Neural cell (in vitro differentiated cells): ENCODE measurements at regions not wholly inside any gene's neighbourhood (a gene's known extent, or its start where the extent isn't known, plus 50 kb on each side); places are given as distances from the start of the nearest gene placed in this dataset.

Source experiments
- H2AFZ ChIP-seq: fragments of 200-600, 300-800 bp; sonication (generic), shearing (Covaris generic); 2 replicates; pipeline ENCODE4 v1.6.0; 2014; ENCODE audit warnings: low read depth, mild to moderate bottlenecking, antibody characterized with exemption, low read length, moderate library complexity
- H3F3A ChIP-seq: fragments of 200-600 bp; shearing (Covaris generic); 2 replicates; pipeline ENCODE4 v1.6.1; 2016; ENCODE audit warnings: mild to moderate bottlenecking, moderate library complexity, mixed read lengths, antibody characterized with exemption, low read length; ENCODE audit not compliant: insufficient read depth, poor library complexity, severe bottlenecking
- H3K27ac ChIP-seq: fragments of 200-600, 300-800 bp; sonication (generic), shearing (Covaris generic); 2 replicates; pipeline ENCODE4 v1.5.1; 2014; ENCODE audit warnings: mild to moderate bottlenecking, low read length, moderate library complexity
- H3K27me3 ChIP-seq: fragments of 300-800, 200-600 bp; sonication (generic), shearing (Covaris generic); 2 replicates; pipeline ENCODE4 v1.6.0; 2014; ENCODE audit warnings: mild to moderate bottlenecking, low read depth, low read length, moderate library complexity; ENCODE audit not compliant: insufficient read depth
- H3K36me3 ChIP-seq: fragments of 300-800, 200-600 bp; sonication (generic), shearing (Covaris generic); 2 replicates; pipeline ENCODE4 v1.5.1; 2014; ENCODE audit warnings: mild to moderate bottlenecking, antibody characterized with exemption, low read length, moderate library complexity; ENCODE audit not compliant: insufficient read depth
- H3K4me2 ChIP-seq: fragments of 300-800, 200-600 bp; sonication (generic), shearing (Covaris generic); 2 replicates; pipeline ENCODE4 v1.6.0; 2014; ENCODE audit warnings: mild to moderate bottlenecking, low read length
- H3K4me3 ChIP-seq: fragments of 300-800, 200-600 bp; sonication (generic), shearing (Covaris generic); 2 replicates; pipeline ENCODE4 v1.5.1; 2014; ENCODE audit warnings: mild to moderate bottlenecking, low read length, moderate library complexity
- H3K79me2 ChIP-seq: fragments of 200-600 bp; shearing (Covaris generic); replicated peaks from 2 replicates; pipeline ENCODE4 v1.6.0; 2014; ENCODE audit warnings: mild to moderate bottlenecking, low read length, moderate library complexity; ENCODE audit not compliant: insufficient read depth
- H3K9ac ChIP-seq: fragments of 300-800, 200-600 bp; sonication (generic), shearing (Covaris generic); 2 replicates; pipeline ENCODE4 v1.6.1; 2016; ENCODE audit warnings: mild to moderate bottlenecking, low read length, mixed read lengths
- H3K9me2 ChIP-seq: fragments of 200-600 bp; shearing (Covaris generic); 2 replicates; pipeline ENCODE4 v1.6.1; 2016; ENCODE audit warnings: mild to moderate bottlenecking, low read length, mixed read lengths; ENCODE audit not compliant: insufficient read depth
- H3K9me3 ChIP-seq: fragments of 200-600, 300-800 bp; sonication (generic), shearing (Covaris generic); 2 replicates; pipeline ENCODE4 v1.6.1; 2016; ENCODE audit warnings: mild to moderate bottlenecking, mixed run types, low read length, moderate library complexity, mixed read lengths
- H4K20me1 ChIP-seq: fragments of 200-600 bp; shearing (Covaris generic); 2 replicates; pipeline ENCODE4 v1.6.1; 2016; ENCODE audit warnings: mild to moderate bottlenecking, mixed run types; ENCODE audit not compliant: insufficient read depth
- EP300 ChIP-seq: fragments of 450-650 bp; conservative IDR thresholded peaks from 2 replicates; pipeline ENCODE4 v1.6.1; 2014; ENCODE audit warnings: antibody characterized with exemption, mild to moderate bottlenecking, moderate library complexity; ENCODE audit not compliant: poor library complexity, severe bottlenecking
- EZH2 ChIP-seq: fragments of 200-600, 300-800 bp; shearing (Covaris generic), sonication (generic); IDR thresholded peaks from 2 replicates; pipeline ENCODE4 v1.6.1; 2014; ENCODE audit warnings: antibody characterized with exemption, low read length, borderline replicate concordance, mild to moderate bottlenecking; ENCODE audit not compliant: insufficient read depth, poor library complexity, severe bottlenecking
- MXI1 ChIP-seq: fragments of 450-650 bp; conservative IDR thresholded peaks from 2 replicates; pipeline ENCODE4 v1.6.1; 2014; ENCODE audit warnings: antibody characterized with exemption, mild to moderate bottlenecking; ENCODE audit not compliant: poor library complexity, severe bottlenecking
- POLR2AphosphoS5 ChIP-seq: IDR thresholded peaks from 2 replicates; pipeline ENCODE4 v1.6.1; 2012
- RAD21 ChIP-seq: fragments of 450-650 bp; conservative IDR thresholded peaks from 2 replicates; pipeline ENCODE4 v1.6.1; 2014; ENCODE audit warnings: antibody characterized with exemption, mild to moderate bottlenecking, moderate library complexity
- SMC3 ChIP-seq: fragments of 450-650 bp; conservative IDR thresholded peaks from 2 replicates; pipeline ENCODE4 v1.6.1; 2014; ENCODE audit warnings: antibody characterized with exemption, mild to moderate bottlenecking, moderate library complexity; ENCODE audit not compliant: poor library complexity
- TAF1 ChIP-seq: IDR thresholded peaks from 2 replicates; pipeline ENCODE4 v1.6.1; 2012; ENCODE audit warnings: low read depth
- TF ChIP-seq, protein P1 (sequence below): IDR thresholded peaks from 2 replicates; pipeline ENCODE4 v1.6.1; 2012; ENCODE audit warnings: borderline replicate concordance
- TF ChIP-seq, protein P2 (sequence below): fragments of 450-650 bp; IDR thresholded peaks from 2 replicates; pipeline ENCODE4 v1.5.1; 2014; ENCODE audit warnings: antibody characterized with exemption, mild to moderate bottlenecking, moderate library complexity; ENCODE audit not compliant: poor library complexity, severe bottlenecking

DNA sequence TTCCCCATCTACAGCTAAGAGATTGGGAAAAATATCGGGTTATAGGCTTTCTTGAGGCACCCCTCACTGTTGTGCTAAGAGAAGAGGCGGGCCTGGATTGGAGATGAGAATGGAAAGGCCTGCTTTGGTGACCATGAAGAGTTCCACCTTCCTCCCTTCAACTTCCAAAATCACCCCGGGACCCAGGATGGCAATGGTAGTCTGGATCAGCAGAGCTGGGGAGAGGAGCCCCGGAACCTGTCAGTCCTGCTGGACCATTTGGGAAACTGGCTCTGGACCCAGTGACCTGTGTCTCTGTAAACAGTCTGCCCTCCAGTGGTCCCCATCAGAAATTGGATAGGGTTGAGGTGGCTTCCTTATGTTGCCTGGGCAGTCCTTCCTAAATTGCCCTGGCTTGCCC, 1085.6 kb downstream of the KHDRBS2 start (continued):
- TF ChIP-seq, protein P1, sequence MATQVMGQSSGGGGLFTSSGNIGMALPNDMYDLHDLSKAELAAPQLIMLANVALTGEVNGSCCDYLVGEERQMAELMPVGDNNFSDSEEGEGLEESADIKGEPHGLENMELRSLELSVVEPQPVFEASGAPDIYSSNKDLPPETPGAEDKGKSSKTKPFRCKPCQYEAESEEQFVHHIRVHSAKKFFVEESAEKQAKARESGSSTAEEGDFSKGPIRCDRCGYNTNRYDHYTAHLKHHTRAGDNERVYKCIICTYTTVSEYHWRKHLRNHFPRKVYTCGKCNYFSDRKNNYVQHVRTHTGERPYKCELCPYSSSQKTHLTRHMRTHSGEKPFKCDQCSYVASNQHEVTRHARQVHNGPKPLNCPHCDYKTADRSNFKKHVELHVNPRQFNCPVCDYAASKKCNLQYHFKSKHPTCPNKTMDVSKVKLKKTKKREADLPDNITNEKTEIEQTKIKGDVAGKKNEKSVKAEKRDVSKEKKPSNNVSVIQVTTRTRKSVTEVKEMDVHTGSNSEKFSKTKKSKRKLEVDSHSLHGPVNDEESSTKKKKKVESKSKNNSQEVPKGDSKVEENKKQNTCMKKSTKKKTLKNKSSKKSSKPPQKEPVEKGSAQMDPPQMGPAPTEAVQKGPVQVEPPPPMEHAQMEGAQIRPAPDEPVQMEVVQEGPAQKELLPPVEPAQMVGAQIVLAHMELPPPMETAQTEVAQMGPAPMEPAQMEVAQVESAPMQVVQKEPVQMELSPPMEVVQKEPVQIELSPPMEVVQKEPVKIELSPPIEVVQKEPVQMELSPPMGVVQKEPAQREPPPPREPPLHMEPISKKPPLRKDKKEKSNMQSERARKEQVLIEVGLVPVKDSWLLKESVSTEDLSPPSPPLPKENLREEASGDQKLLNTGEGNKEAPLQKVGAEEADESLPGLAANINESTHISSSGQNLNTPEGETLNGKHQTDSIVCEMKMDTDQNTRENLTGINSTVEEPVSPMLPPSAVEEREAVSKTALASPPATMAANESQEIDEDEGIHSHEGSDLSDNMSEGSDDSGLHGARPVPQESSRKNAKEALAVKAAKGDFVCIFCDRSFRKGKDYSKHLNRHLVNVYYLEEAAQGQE: no peak

DNA sequence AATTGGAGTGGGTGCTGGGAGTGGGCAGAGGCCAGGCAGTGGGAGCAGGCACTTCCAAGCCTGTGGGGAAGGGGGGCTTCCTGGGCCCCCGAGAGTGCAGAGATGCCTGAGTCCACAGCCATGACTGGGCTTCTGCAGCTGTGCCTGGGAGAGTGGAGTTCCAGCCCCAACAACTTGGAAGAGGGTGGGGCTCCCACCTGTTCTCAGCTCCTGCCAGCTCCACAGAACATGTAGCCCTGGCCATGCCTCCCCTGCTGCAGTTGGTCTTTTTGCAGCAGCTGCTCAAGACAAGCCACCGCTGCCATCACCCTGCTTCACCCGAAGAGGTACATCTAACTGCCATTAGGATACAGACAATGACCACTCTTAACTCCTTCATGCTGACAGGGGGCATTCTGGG, 1092.3 kb downstream of the KHDRBS2 start:
- H3K36me3 ChIP-seq: no peaks in the 10 kb centered on the region
- no peaks in the 10 kb centered on the region for H3K9me3 ChIP-seq
- TF ChIP-seq EZH2 (no peak), POLR2AphosphoS5 (no peak), MXI1 (no peak), EP300 (no peak), TAF1 (no peak), SMC3 (no peak), RAD21 (no peak)
- TF ChIP-seq, protein P2, sequence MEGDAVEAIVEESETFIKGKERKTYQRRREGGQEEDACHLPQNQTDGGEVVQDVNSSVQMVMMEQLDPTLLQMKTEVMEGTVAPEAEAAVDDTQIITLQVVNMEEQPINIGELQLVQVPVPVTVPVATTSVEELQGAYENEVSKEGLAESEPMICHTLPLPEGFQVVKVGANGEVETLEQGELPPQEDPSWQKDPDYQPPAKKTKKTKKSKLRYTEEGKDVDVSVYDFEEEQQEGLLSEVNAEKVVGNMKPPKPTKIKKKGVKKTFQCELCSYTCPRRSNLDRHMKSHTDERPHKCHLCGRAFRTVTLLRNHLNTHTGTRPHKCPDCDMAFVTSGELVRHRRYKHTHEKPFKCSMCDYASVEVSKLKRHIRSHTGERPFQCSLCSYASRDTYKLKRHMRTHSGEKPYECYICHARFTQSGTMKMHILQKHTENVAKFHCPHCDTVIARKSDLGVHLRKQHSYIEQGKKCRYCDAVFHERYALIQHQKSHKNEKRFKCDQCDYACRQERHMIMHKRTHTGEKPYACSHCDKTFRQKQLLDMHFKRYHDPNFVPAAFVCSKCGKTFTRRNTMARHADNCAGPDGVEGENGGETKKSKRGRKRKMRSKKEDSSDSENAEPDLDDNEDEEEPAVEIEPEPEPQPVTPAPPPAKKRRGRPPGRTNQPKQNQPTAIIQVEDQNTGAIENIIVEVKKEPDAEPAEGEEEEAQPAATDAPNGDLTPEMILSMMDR: no peak
- TF ChIP-seq, protein P1: no peak
- no peaks in the 10 kb centered on the region for H3K27me3 ChIP-seq
- no peak overlapping the region for H3K9ac ChIP-seq
- H3F3A ChIP-seq: no peaks in the 10 kb centered on the region
- no peak overlapping the region for H3K27ac ChIP-seq
- no peaks in the 10 kb centered on the region for H3K9me2 ChIP-seq
- no peaks in the 10 kb centered on the region for H3K79me2 ChIP-seq
- H3K4me3 ChIP-seq: no peak overlapping the region
- H2AFZ ChIP-seq: no peak overlapping the region
- no peaks in the 10 kb centered on the region for H4K20me1 ChIP-seq
- H3K4me2 ChIP-seq: no peak overlapping the region
